ENCODE measurements at regions not wholly inside any gene's neighbourhood (a gene's known extent, or its start where the extent isn't known, plus 50 kb on each side); places are given as distances from the start of the nearest gene placed in this dataset.
"Not testable (repeated sequence)": the region's sequence is repeated elsewhere in the genome, so short reads cannot be mapped to it uniquely, and the experiment has no call there.

GRCh38 chr2:16434393-16434792, 231.2 kb downstream of the CYRIA start:
- no peak overlapping the region for H3K27ac ChIP-seq (ENCODE audit: low read depth, low read length)
- WGBS, 3 donors = 33 to 66% (median 64%) methylated on average over 2 of the region's 2 CpGs

DNA sequence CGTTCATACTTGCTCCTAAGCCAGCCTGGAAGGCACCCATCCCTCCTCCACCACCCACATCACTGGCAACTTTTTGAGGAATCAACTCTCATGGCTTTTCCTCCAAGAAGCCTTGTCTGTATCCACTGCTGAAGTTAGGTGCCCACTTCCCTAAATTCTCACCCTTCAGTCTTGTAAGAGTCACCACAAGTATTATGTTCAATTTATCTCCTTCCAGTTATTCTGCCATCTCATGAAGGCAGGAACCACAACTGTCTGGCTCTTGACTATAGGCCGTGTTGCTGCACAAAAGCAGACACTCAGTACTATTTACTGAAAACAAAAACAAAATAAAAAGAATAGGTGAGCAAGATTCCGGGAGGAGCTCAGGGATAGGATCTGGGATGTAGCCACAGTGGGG, 234.8 kb downstream of the CYRIA start:
- WGBS, 3 donors = 66 to 96% (median 67%) methylated on average over 3 of the region's 3 CpGs
- H3K27ac ChIP-seq (ENCODE audit: low read depth, low read length) = no peak overlapping the region

- no peak overlapping the region for H3K27ac ChIP-seq (ENCODE audit: low read depth, low read length)
- 43 to 74% (median 68%) methylated on average over 2 of the region's 2 CpGs for WGBS, 3 donors
These were observed 236.0 kb downstream of the CYRIA start for GRCh38 chr2:16429431-16430145.

GRCh38 chr2:16429002-16429401, 236.6 kb downstream of the CYRIA start:
- H3K27ac ChIP-seq (ENCODE audit: low read depth, low read length) = no peak overlapping the region
- 60 to 68% (median 61%) methylated on average over 2 of the region's 2 CpGs for WGBS, 3 donors

- 12 to 41% (median 25%) methylated on average over 6 of the region's 6 CpGs for WGBS, 3 donors
These were observed 239.9 kb downstream of the CYRIA start for GRCh38 chr2:16425462-16426336.

DNA sequence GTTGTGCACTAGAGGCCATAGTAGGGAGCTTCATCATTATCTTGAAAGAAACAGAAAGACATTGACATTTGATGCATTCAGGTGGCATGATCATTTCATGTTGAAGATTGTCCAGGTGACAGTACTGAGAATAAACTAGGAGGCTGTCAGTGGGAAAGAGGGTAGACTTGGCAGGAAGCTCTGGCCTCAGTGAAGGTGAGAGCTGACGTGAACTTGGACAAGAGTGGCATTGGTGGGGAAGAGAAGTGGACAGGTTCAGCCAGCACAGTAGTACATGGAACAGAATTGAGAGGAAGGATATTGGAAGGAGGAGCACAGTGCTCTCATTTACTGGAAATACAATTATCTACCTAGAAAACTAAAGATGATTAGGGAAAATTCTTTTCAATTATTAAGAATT, 245.2 kb downstream of the CYRIA start:
- 67 to 90% (median 71%) methylated on average over 1 of the region's 1 CpG for WGBS, 3 donors
- no peak overlapping the region for H3K27ac ChIP-seq (ENCODE audit: low read depth, low read length)

More at GRCh38 chr2:16425462-16426336, 239.9 kb downstream of the CYRIA start:
- no peak overlapping the region for H3K27ac ChIP-seq (ENCODE audit: low read depth, low read length)

DNA sequence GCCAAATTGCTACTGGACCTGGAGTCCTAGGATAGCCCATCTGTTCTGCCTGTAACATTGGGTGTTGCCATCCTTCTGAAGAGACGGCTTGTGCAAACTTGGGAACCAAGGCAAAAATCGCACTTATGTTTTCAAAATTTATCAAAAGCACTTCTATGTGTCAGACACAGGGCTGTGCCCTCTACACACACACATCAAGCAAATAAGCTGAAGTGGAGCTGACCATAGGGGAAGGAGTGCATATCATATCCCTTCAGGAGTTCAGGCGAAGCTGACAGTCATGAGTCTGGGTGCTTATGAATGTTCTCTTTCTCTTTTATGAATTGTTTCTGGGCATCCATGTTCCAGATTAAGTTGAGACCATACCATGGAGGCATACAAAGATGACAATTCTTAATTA, 247.9 kb downstream of the CYRIA start:
- H3K27ac ChIP-seq (ENCODE audit: low read depth, low read length) = no peak overlapping the region
- WGBS, 3 donors = 86 to 93% (median 92%) methylated on average over 3 of the region's 3 CpGs

DNA sequence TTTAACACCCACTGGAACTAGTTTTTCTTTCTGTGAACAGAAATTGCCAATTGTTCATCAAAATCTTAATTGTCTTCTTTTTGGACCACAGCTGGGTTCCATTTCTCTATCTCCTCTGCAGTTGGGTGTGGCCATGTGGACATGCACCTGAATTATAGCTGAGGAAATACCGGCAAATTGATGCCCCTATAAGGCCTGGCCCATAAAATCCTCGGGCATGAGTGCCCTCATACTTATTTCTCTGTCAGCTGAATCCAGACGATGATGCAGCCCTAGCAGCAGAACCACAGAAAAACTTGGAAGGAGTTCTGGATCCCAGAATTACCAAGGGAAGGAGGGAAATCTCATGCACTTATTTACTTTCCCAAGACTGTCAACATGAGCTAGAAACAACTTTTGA, 249.0 kb downstream of the CYRIA start:
- H3K27ac ChIP-seq (ENCODE audit: low read depth, low read length) = no peak overlapping the region
- WGBS, 3 donors = 54 to 86% (median 77%) methylated on average over 3 of the region's 3 CpGs

GRCh38 chr2:16415861-16416260, 249.8 kb downstream of the CYRIA start:
- not testable (repeated sequence) for H3K27ac ChIP-seq (ENCODE audit: low read depth, low read length)
- 87 to 93% (median 90%) methylated on average over 6 of the region's 6 CpGs for WGBS, 3 donors

GRCh38 chr2:16413947-16414346, 251.7 kb downstream of the CYRIA start:
- 70 to 81% (median 74%) methylated on average over 1 of the region's 1 CpG for WGBS, 3 donors
- H3K27ac ChIP-seq (ENCODE audit: low read depth, low read length) = no peak overlapping the region

- WGBS, 3 donors = 28 to 78% (median 32%) methylated on average over 5 of the region's 5 CpGs
- H3K27ac ChIP-seq (ENCODE audit: low read depth, low read length) = no peak overlapping the region
These were observed 252.3 kb downstream of the CYRIA start for GRCh38 chr2:16413285-16413684.

GRCh38 chr2:16412321-16413030, 253.2 kb downstream of the CYRIA start:
- 90 to 93% (median 91%) methylated on average over 2 of the region's 2 CpGs for WGBS, 3 donors
- H3K27ac ChIP-seq (ENCODE audit: low read depth, low read length) = no peak overlapping the region

- WGBS, 3 donors = 83 to 95% (median 87%) methylated on average over 3 of the region's 3 CpGs
These were observed 253.8 kb downstream of the CYRIA start for GRCh38 chr2:16411788-16412187.

DNA sequence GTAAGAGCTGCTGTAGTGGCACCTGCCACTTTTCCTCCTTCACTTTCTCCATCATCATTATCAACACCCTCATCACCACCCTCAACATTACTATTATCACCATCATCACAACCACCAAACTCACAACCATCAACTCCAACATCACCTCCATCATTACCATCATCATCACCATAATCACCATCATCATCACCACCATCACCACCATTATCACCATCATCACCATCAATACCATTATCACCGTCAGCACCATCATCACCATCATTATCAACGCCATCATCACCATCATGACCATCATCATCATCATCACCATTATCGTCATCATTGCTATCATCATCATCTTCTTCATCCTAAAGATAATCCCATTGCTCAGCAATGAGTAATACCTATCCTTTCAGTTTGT, 255.8 kb downstream of the CYRIA start:
- 90 to 94% (median 93%) methylated on average over 3 of the region's 3 CpGs for WGBS, 3 donors
- no peak overlapping the region for H3K27ac ChIP-seq (ENCODE audit: low read depth, low read length)

More at GRCh38 chr2:16411788-16412187, 253.8 kb downstream of the CYRIA start:
- H3K27ac ChIP-seq (ENCODE audit: low read depth, low read length) = no peak overlapping the region

DNA sequence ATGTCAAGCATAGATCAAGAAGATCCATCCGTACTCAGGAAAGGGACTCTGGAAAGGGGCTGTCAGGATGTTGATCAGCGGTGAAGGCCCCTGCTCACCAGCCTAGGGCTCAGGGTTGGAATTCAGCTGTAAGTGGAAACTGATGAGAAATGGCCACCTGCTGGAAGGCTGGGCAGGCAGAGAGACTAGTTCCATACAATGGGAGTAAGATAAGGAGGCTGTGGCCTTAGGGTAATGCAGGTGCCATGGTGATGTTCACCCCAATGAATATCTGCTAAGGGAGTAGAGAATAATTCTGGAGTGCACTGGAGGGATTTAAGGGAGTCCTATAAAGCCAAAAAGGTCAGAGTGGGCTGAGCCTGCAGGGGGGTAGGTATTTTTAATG, 256.6 kb downstream of the CYRIA start:
- WGBS, 3 donors = 70 to 93% (median 88%) methylated on average over 2 of the region's 2 CpGs
- no peak overlapping the region for H3K27ac ChIP-seq (ENCODE audit: low read depth, low read length)

- WGBS, 3 donors = 64 to 74% (median 71%) methylated on average over 4 of the region's 4 CpGs
- no peak overlapping the region for H3K27ac ChIP-seq (ENCODE audit: low read depth, low read length)
These were observed 257.2 kb downstream of the CYRIA start for GRCh38 chr2:16408331-16409005.

- H3K27ac ChIP-seq (ENCODE audit: low read depth, low read length) = no peak overlapping the region
- WGBS, 3 donors = 69 to 75% (median 74%) methylated on average over 10 of the region's 10 CpGs
These were observed 258.3 kb downstream of the CYRIA start for GRCh38 chr2:16407358-16407757.

GRCh38 chr2:16406496-16407289, 258.9 kb downstream of the CYRIA start:
- H3K27ac ChIP-seq (ENCODE audit: low read depth, low read length) = no peak overlapping the region
- 62 to 68% (median 65%) methylated on average over 7 of the region's 7 CpGs for WGBS, 3 donors
